H9 (cell line): ENCODE measurements at regions not wholly inside any gene's neighbourhood (a gene's known extent, or its start where the extent isn't known, plus 50 kb on each side); places are given as distances from the start of the nearest gene placed in this dataset.

ENCODE experiments used
- DNase-seq: peaks from one replicate; pipeline ENCODE4 v3.0.0-alpha.2; 2017
- H2AFZ ChIP-seq: one replicate; pipeline ENCODE4 v1.6.1; 2013; ENCODE audit warnings: mild to moderate bottlenecking, low read length, control low read depth, moderate library complexity
- H2AK5ac ChIP-seq: 2 replicates; pipeline ENCODE4 v1.6.1; 2013; ENCODE audit warnings: low read length, control low read depth, mixed read lengths; ENCODE audit not compliant: insufficient read length
- H2BK120ac ChIP-seq: one replicate; pipeline ENCODE4 v1.6.1; 2013; ENCODE audit warnings: low read depth, mild to moderate bottlenecking, low read length, control low read depth, inconsistent platforms; ENCODE audit not compliant: poor library complexity, severe bottlenecking
- H2BK12ac ChIP-seq: 2 replicates; pipeline ENCODE4 v1.6.1; 2013; ENCODE audit warnings: low read length, control low read depth, mixed read lengths, low read depth; ENCODE audit not compliant: insufficient read length
- H2BK15ac ChIP-seq: 2 replicates; pipeline ENCODE4 v1.6.1; 2013; ENCODE audit warnings: low read depth, low read length, control low read depth
- H2BK20ac ChIP-seq: one replicate; pipeline ENCODE4 v1.6.1; 2013; ENCODE audit warnings: low read depth, mild to moderate bottlenecking, low read length, control low read depth, inconsistent platforms; ENCODE audit not compliant: poor library complexity, severe bottlenecking
- H2BK5ac ChIP-seq: 2 replicates; pipeline ENCODE4 v1.6.1; 2013; ENCODE audit warnings: low read length, control low read depth, mixed read lengths; ENCODE audit not compliant: insufficient read length
- H3K14ac ChIP-seq: 2 replicates; pipeline ENCODE4 v1.6.1; 2013; ENCODE audit warnings: low read length, control low read depth; ENCODE audit not compliant: insufficient read depth
- H3K18ac ChIP-seq: 2 replicates; pipeline ENCODE4 v1.6.1; 2013; ENCODE audit warnings: low read depth, mild to moderate bottlenecking, mixed read lengths, low read length, control low read depth; ENCODE audit not compliant: insufficient read length
- H3K23ac ChIP-seq: 2 replicates; pipeline ENCODE4 v1.6.1; 2013; ENCODE audit warnings: low read length, control low read depth, mixed read lengths, low read depth; ENCODE audit not compliant: insufficient read length
- H3K23me2 ChIP-seq: 2 replicates; pipeline ENCODE4 v1.6.1; 2013; ENCODE audit warnings: low read depth, mild to moderate bottlenecking, mixed read lengths, low read length, control low read depth; ENCODE audit not compliant: insufficient read length, poor library complexity, severe bottlenecking
- H3K27ac ChIP-seq: 2 replicates; pipeline ENCODE4 v1.5.1; 2013; ENCODE audit warnings: low read length, control low read depth, mixed read lengths, low read depth; ENCODE audit not compliant: insufficient read length
- H3K27me3 ChIP-seq: 2 replicates; pipeline ENCODE4 v1.6.1; 2013; ENCODE audit warnings: low read length, control low read depth, inconsistent platforms; ENCODE audit not compliant: insufficient read depth
- H3K4ac ChIP-seq: 2 replicates; pipeline ENCODE4 v1.6.1; 2013; ENCODE audit warnings: low read depth, mild to moderate bottlenecking, control low read depth, inconsistent platforms, low read length, moderate library complexity
- H3K4me1 ChIP-seq: 2 replicates; pipeline ENCODE4 v1.6.1; 2013; ENCODE audit warnings: low read length, control low read depth, inconsistent platforms; ENCODE audit not compliant: insufficient read depth
- H3K4me2 ChIP-seq: 2 replicates; pipeline ENCODE4 v1.6.1; 2013; ENCODE audit warnings: low read length, control low read depth, mixed read lengths; ENCODE audit not compliant: insufficient read length, insufficient read depth
- H3K56ac ChIP-seq: 2 replicates; pipeline ENCODE4 v1.6.1; 2013; ENCODE audit warnings: low read depth, mild to moderate bottlenecking, mixed read lengths, low read length, control low read depth; ENCODE audit not compliant: insufficient read length
- H3K79me1 ChIP-seq: 2 replicates; pipeline ENCODE4 v1.6.1; 2013; ENCODE audit warnings: low read depth, mild to moderate bottlenecking, moderate library complexity, low read length, control low read depth, inconsistent platforms; ENCODE audit not compliant: insufficient read depth, poor library complexity, severe bottlenecking
- H3K79me2 ChIP-seq: 2 replicates; pipeline ENCODE4 v1.6.1; 2013; ENCODE audit warnings: low read length, control low read depth, inconsistent platforms; ENCODE audit not compliant: insufficient read depth
- H3K9ac ChIP-seq: 2 replicates; pipeline ENCODE4 v1.6.1; 2013; ENCODE audit warnings: low read length, control low read depth, mixed read lengths; ENCODE audit not compliant: insufficient read length; ENCODE audit errors: extremely low read depth
- H3K9me3 ChIP-seq: one replicate; pipeline ENCODE4 v1.6.1; 2013; ENCODE audit warnings: low read depth, low read length, inconsistent platforms; ENCODE audit not compliant: control insufficient read depth
- H3T11ph ChIP-seq: one replicate; pipeline ENCODE4 v1.6.1; 2013; ENCODE audit warnings: mild to moderate bottlenecking, low read length, control low read depth, inconsistent platforms
- H4K20me1 ChIP-seq: one replicate; pipeline ENCODE4 v1.6.1; 2013; ENCODE audit not compliant: control insufficient read depth, insufficient read length, insufficient read depth
- H4K5ac ChIP-seq: 2 replicates; pipeline ENCODE4 v1.6.1; 2013; ENCODE audit warnings: low read depth, mild to moderate bottlenecking, mixed read lengths, low read length, control low read depth; ENCODE audit not compliant: insufficient read length
- H4K8ac ChIP-seq: replicated peaks from 2 replicates; pipeline ENCODE4 v1.6.1; 2013; ENCODE audit warnings: low read length, control low read depth, mixed read lengths, low read depth; ENCODE audit not compliant: insufficient read length
- H4K91ac ChIP-seq: 2 replicates; pipeline ENCODE4 v1.6.1; 2013; ENCODE audit warnings: low read depth, mild to moderate bottlenecking, moderate library complexity, mixed read lengths, low read length, control low read depth; ENCODE audit not compliant: insufficient read length
- H3K27ac Mint-ChIP-seq, 3 experiments: 2 replicates in 2 of 3; 3 replicates in 1 of 3; pipeline ENCODE4 v1.8.0; 2020 to 2021; ENCODE audit warnings: mixed read lengths in 3 of 3, mild to moderate bottlenecking in 1 of 3, moderate library complexity in 1 of 3
- H3K27me3 Mint-ChIP-seq: 2 replicates; pipeline ENCODE4 v1.8.0; 2021; ENCODE audit warnings: low read depth, mild to moderate bottlenecking, moderate library complexity, mixed read lengths
- H3K36me3 Mint-ChIP-seq, 3 experiments: 2 replicates in 2 of 3; 3 replicates in 1 of 3; pipeline ENCODE4 v1.8.0; 2020 to 2021; ENCODE audit warnings: low read depth in 3 of 3, mixed read lengths in 3 of 3; ENCODE audit not compliant: insufficient read depth in 1 of 3
- H3K4me1 Mint-ChIP-seq, 2 experiments: 2 replicates each; pipeline ENCODE4 v1.8.0; 2020; ENCODE audit warnings: mixed read lengths in 2 of 2
- H3K4me3 Mint-ChIP-seq, 2 experiments: 2 replicates in 1 of 2; 3 replicates in 1 of 2; pipeline ENCODE4 v1.8.0; 2020 to 2021; ENCODE audit warnings: mild to moderate bottlenecking in 2 of 2, mixed read lengths in 2 of 2, moderate library complexity in 1 of 2
- H3K9me3 Mint-ChIP-seq, 2 experiments: 2 replicates in 1 of 2; 3 replicates in 1 of 2; pipeline ENCODE4 v1.8.0; 2020; ENCODE audit warnings: mild to moderate bottlenecking in 2 of 2, mixed read lengths in 2 of 2, moderate library complexity in 1 of 2
- CTCF ChIP-seq: fragments of 200-600 bp; sonication (generic); conservative IDR thresholded peaks from 3 replicates; pipeline ENCODE4 v1.8.0; 2021; ENCODE audit warnings: antibody characterized with exemption, mild to moderate bottlenecking
- WGBS: extraction: QIAGEN DNeasy Blood & Tissue Kit; methylation state at CpG from one replicate; pipeline ENCODE4 v1.1.7; 2013; ENCODE audit warnings: missing lambda C conversion rate, low lambda C conversion rate, mixed read lengths; ENCODE audit not compliant: insufficient read length; ENCODE audit errors: extremely low coverage; 5-methylcytosine and 5-hydroxymethylcytosine counted together

DNA sequence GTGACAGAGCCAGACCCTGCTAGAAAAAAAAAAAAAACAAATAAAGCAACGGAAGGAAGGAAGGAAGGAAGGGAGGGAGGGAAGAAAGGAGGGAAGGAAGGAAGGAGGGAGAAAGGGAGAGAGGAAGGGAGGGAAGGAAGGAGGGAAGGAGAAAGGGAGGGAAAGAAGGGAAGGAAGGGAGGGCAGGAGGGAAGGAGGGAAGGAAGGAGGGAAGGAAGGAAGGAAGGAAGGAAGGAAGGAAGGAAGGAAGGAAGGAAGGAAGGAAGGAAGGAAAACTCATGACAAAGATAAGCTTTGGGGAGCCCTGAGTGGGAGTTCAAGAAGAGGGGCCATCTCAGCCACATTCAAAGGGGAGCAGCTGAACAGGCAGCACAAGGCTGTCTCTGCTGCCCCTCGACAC lies 124.7 kb upstream of the MGMT start:
- H2BK15ac ChIP-seq: no peak overlapping the region
- H3K18ac ChIP-seq: no peak overlapping the region
- no peak overlapping the region for H3K14ac ChIP-seq
- H4K20me1 ChIP-seq: no peaks in the 10 kb centered on the region
- H3K23me2 ChIP-seq: no peaks in the 10 kb centered on the region
- Mint-ChIP-seq H3K9me3 (no peaks in the 10 kb centered on the region), H3K27ac (no peak overlapping the region), H3K36me3 (no peaks in the 10 kb centered on the region), H3K4me1 (peaks cover 0 to 7% of the 10 kb centered on the region in 2 experiments; a peak in 2 of 4 replicates), H3K27me3 (peaks cover 3% of the 10 kb centered on the region; the same call in 1 of the 2 replicates), H3K4me3 (no peak overlapping the region)
- H2BK5ac ChIP-seq: no peak overlapping the region
- no peak overlapping the region for H2BK120ac ChIP-seq
- no peak overlapping the region for H3K4ac ChIP-seq
- no peak overlapping the region for H4K5ac ChIP-seq
- H3K27me3 ChIP-seq: no peaks in the 10 kb centered on the region
- H4K91ac ChIP-seq: no peak overlapping the region
- H2AFZ ChIP-seq: no peak overlapping the region
- H3T11ph ChIP-seq: no peak overlapping the region
- H3K23ac ChIP-seq: no peak overlapping the region
- H3K9me3 ChIP-seq: no peaks in the 10 kb centered on the region
- no peak overlapping the region for H2BK12ac ChIP-seq
- no peak overlapping the region for H2BK20ac ChIP-seq
- no peak for DNase-seq
- H3K79me2 ChIP-seq: no peaks in the 10 kb centered on the region
- no peak overlapping the region for H4K8ac ChIP-seq
- H3K9ac ChIP-seq: no peak overlapping the region
- TF ChIP-seq CTCF: no peak
- no peak overlapping the region for H2AK5ac ChIP-seq
- H3K27ac ChIP-seq: no peak overlapping the region
- no CpG with 5 or more reads among the region's 2 CpGs for WGBS
- no peaks in the 10 kb centered on the region for H3K79me1 ChIP-seq
- H3K56ac ChIP-seq: no peak overlapping the region
- H3K4me2 ChIP-seq: no peak overlapping the region
- no peaks in the 10 kb centered on the region for H3K4me1 ChIP-seq
